ENCODE measurements at regions not wholly inside any gene's neighbourhood (a gene's known extent, or its start where the extent isn't known, plus 50 kb on each side); places are given as distances from the start of the nearest gene placed in this dataset.

- no peak for TF ChIP-seq CTCF (IDR thresholded peaks at IDR 0.05)
- TF ChIP-seq POLR2AphosphoS5 (IDR thresholded peaks at IDR 0.05; ENCODE audit: low read depth, low read length), result no peak
- no peak for TF ChIP-seq REST (IDR thresholded peaks at IDR 0.05; ENCODE audit: insufficient read depth in 1 of 2, low read depth in 2 of 2, low read length in 1 of 2)
Observed at GRCh38 chr2:216553482-216554240, 55.0 kb downstream of the RPL37A start.
